ENCODE measurements at regions not wholly inside any gene's neighbourhood (a gene's known extent, or its start where the extent isn't known, plus 50 kb on each side); places are given as distances from the start of the nearest gene placed in this dataset.

GRCh38 chr14:22379727-22380126 lies 209.3 kb downstream of the DAD1 start:
- TF ChIP-seq CTCF (IDR thresholded peaks at IDR 0.05) (no peak), POLR2AphosphoS5 (IDR thresholded peaks at IDR 0.05; ENCODE audit: insufficient read depth in 1 of 2, low read depth in 1 of 2) (no peak)

Data from vagina (tissue), 2 donors.